Keratinocyte (primary cell): ENCODE measurements at regions not wholly inside any gene's neighbourhood (a gene's known extent, or its start where the extent isn't known, plus 50 kb on each side); places are given as distances from the start of the nearest gene placed in this dataset.

Experiments used
- EZH2 ChIP-seq: IDR thresholded peaks from one replicate; pipeline ENCODE4 v1.6.1; 2012; ENCODE audit warnings: inconsistent platforms, mild to moderate bottlenecking, low read length, moderate library complexity
- TF ChIP-seq, protein P1 (sequence below), 3 experiments: IDR thresholded peaks in 1 of 3; conservative IDR thresholded peaks in 1 of 3; optimal IDR thresholded peaks in 1 of 3; 2 replicates in 2 of 3; 3 replicates in 1 of 3; pipeline versions ENCODE3 to v1.5.1; 2011; ENCODE audit warnings: low read length in 3 of 3, mild to moderate bottlenecking in 3 of 3, moderate library complexity in 2 of 3, control low read depth in 1 of 3, inconsistent platforms in 1 of 3; ENCODE audit not compliant: insufficient read depth in 2 of 3; ENCODE audit errors: extremely low read depth in 1 of 3

DNA sequence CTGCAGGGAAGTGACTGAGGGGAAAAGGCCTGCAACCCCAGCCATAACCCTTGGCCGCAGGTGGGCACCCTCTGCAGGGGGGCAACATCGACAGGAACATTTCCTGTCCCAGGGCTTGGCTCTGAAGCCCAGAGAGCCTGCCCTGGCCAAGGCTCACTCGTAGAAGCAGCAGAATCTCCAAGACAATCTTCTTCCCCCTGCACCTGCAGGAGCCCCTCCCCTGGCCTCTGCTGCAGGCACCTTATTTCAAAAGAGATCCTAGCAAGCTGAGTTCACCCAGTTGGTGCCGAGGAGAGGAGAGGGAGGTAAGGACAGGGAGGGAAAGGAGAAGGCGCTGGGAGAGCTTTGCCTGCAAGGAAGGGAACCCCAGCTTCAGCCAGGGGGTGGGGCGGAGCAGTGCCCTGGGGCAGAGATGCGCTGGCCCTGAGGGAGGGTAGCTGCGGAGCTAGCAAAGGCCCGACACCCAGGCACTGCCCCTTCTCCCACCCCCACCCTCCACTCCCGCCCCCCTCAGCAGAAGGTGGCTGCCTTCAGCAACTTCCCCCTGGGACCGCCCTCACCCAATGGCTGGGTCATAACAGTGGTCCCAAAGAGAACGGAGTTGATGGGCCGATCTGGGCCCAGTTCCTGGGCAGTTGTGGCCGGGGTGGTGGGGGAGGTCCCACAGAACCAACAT is 104.3 kb upstream of the TNRC6C start:
- TF ChIP-seq, protein P1, sequence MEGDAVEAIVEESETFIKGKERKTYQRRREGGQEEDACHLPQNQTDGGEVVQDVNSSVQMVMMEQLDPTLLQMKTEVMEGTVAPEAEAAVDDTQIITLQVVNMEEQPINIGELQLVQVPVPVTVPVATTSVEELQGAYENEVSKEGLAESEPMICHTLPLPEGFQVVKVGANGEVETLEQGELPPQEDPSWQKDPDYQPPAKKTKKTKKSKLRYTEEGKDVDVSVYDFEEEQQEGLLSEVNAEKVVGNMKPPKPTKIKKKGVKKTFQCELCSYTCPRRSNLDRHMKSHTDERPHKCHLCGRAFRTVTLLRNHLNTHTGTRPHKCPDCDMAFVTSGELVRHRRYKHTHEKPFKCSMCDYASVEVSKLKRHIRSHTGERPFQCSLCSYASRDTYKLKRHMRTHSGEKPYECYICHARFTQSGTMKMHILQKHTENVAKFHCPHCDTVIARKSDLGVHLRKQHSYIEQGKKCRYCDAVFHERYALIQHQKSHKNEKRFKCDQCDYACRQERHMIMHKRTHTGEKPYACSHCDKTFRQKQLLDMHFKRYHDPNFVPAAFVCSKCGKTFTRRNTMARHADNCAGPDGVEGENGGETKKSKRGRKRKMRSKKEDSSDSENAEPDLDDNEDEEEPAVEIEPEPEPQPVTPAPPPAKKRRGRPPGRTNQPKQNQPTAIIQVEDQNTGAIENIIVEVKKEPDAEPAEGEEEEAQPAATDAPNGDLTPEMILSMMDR (optimal IDR thresholded peaks at IDR 0.05 in 1 of 3, IDR thresholded peaks at IDR 0.05 in 1 of 3, conservative IDR thresholded peaks at IDR 0.05 in 1 of 3; ENCODE audit: extremely low read depth in 1 of 3, insufficient read depth in 2 of 3, low read length in 3 of 3): no peak
- no peak for TF ChIP-seq EZH2
